ENCODE measurements at regions not wholly inside any gene's neighbourhood (a gene's known extent, or its start where the extent isn't known, plus 50 kb on each side); places are given as distances from the start of the nearest gene placed in this dataset.

GRCh38 chr22:34306361-34306760 is 386.1 kb upstream of the LARGE1 start:
- Histone ChIP-seq H3K4me3 (ENCODE audit: low read length) (no peak overlapping the region), H3K27ac (ENCODE audit: low read depth, low read length) (no peak overlapping the region), H3K36me3 (ENCODE audit: control insufficient read depth, insufficient read depth, low read length) (no peaks in the 10 kb centered on the region), H3K9me3 (ENCODE audit: control insufficient read depth, low read length) (no peaks in the 10 kb centered on the region), H3K4me1 (ENCODE audit: control insufficient read depth, insufficient read depth, low read length) (no peaks in the 10 kb centered on the region), H3K9ac (ENCODE audit: extremely low read depth, low read length, poor library complexity, severe bottlenecking) (no peak overlapping the region), H3K27me3 (ENCODE audit: control insufficient read depth, insufficient read depth, low read length, poor library complexity, severe bottlenecking) (peaks cover 14% of the 10 kb centered on the region)
- no peaks in the 10 kb centered on the region for H3K36me3 Mint-ChIP-seq (ENCODE audit: low read depth)
- no peak for TF ChIP-seq CTCF (conservative IDR thresholded peaks at IDR 0.05)
- H3K9me3 Mint-ChIP-seq: peaks cover 2% of the 10 kb centered on the region
- no peak for DNase-seq
- no peak overlapping the region for H3K4me3 Mint-ChIP-seq
- no peaks in the 10 kb centered on the region for H3K4me1 Mint-ChIP-seq
- 86 to 90% methylated on average over 2 of the region's 2 CpGs for WGBS, 2 experiments (ENCODE audit: insufficient coverage in 1 of 2, insufficient read length in 1 of 2)
- H3K27ac Mint-ChIP-seq: no peak overlapping the region
- peaks cover 25% of the 10 kb centered on the region for H3K27me3 Mint-ChIP-seq (ENCODE audit: insufficient read depth)

- H3K4me1 Mint-ChIP-seq: no peaks in the 10 kb centered on the region
- no peak overlapping the region for H3K4me3 Mint-ChIP-seq
- TF ChIP-seq CTCF (conservative IDR thresholded peaks at IDR 0.05): no peak
- H3K27me3 Mint-ChIP-seq (ENCODE audit: insufficient read depth): peaks cover 18% of the 10 kb centered on the region
- H3K9me3 ChIP-seq (ENCODE audit: control insufficient read depth, low read length): no peaks in the 10 kb centered on the region
- H3K36me3 ChIP-seq (ENCODE audit: control insufficient read depth, insufficient read depth, low read length): no peaks in the 10 kb centered on the region
- H3K36me3 Mint-ChIP-seq (ENCODE audit: low read depth): no peaks in the 10 kb centered on the region
- WGBS, 2 experiments (ENCODE audit: insufficient coverage in 1 of 2, insufficient read length in 1 of 2): 91 to 100% methylated on average over 3 of the region's 3 CpGs
- H3K4me3 ChIP-seq (ENCODE audit: low read length): no peak overlapping the region
- H3K27ac Mint-ChIP-seq: no peak overlapping the region
- no peaks in the 10 kb centered on the region for H3K4me1 ChIP-seq (ENCODE audit: control insufficient read depth, insufficient read depth, low read length)
- H3K9me3 Mint-ChIP-seq: peaks cover 2% of the 10 kb centered on the region
- H3K9ac ChIP-seq (ENCODE audit: extremely low read depth, low read length, poor library complexity, severe bottlenecking): no peak overlapping the region
- peaks cover 3% of the 10 kb centered on the region for H3K27me3 ChIP-seq (ENCODE audit: control insufficient read depth, insufficient read depth, low read length, poor library complexity, severe bottlenecking)
- H3K27ac ChIP-seq (ENCODE audit: low read depth, low read length): no peak overlapping the region
- DNase-seq: no peak
Measured at GRCh38 chr22:34308101-34308500, 387.8 kb upstream of the LARGE1 start.

GRCh38 chr22:34319346-34319745 is 399.1 kb upstream of the LARGE1 start:
- H3K36me3 Mint-ChIP-seq (ENCODE audit: low read depth): no peaks in the 10 kb centered on the region

More at GRCh38 chr22:34319346-34319745, 399.1 kb upstream of the LARGE1 start:
- Mint-ChIP-seq H3K4me3 (no peak overlapping the region), H3K4me1 (no peaks in the 10 kb centered on the region), H3K27me3 (ENCODE audit: insufficient read depth) (peaks cover 9% of the 10 kb centered on the region), H3K9me3 (peaks cover 30% of the 10 kb centered on the region), H3K27ac (no peak overlapping the region)
- DNase-seq: no peak
- no peak overlapping the region for H3K27ac ChIP-seq (ENCODE audit: low read depth, low read length)
- no peak overlapping the region for H3K4me3 ChIP-seq (ENCODE audit: low read length)
- H3K36me3 ChIP-seq (ENCODE audit: control insufficient read depth, insufficient read depth, low read length): no peaks in the 10 kb centered on the region
- H3K4me1 ChIP-seq (ENCODE audit: control insufficient read depth, insufficient read depth, low read length): no peaks in the 10 kb centered on the region
- 87 to 92% methylated on average over 3 of the region's 3 CpGs for WGBS, 2 experiments (ENCODE audit: insufficient coverage in 1 of 2, insufficient read length in 1 of 2)
- H3K9ac ChIP-seq (ENCODE audit: extremely low read depth, low read length, poor library complexity, severe bottlenecking): no peak overlapping the region
- no peak for TF ChIP-seq CTCF (conservative IDR thresholded peaks at IDR 0.05)
- peaks cover 30% of the 10 kb centered on the region for H3K9me3 ChIP-seq (ENCODE audit: control insufficient read depth, low read length)
- no peaks in the 10 kb centered on the region for H3K27me3 ChIP-seq (ENCODE audit: control insufficient read depth, insufficient read depth, low read length, poor library complexity, severe bottlenecking)
